ENCODE measurements at regions not wholly inside any gene's neighbourhood (a gene's known extent, or its start where the extent isn't known, plus 50 kb on each side); places are given as distances from the start of the nearest gene placed in this dataset.

GRCh38 chr1:13922466-13923110, 222.6 kb downstream of the PRDM2 start:
- DNase-seq (ENCODE audit: low read depth), result no peak

DNA sequence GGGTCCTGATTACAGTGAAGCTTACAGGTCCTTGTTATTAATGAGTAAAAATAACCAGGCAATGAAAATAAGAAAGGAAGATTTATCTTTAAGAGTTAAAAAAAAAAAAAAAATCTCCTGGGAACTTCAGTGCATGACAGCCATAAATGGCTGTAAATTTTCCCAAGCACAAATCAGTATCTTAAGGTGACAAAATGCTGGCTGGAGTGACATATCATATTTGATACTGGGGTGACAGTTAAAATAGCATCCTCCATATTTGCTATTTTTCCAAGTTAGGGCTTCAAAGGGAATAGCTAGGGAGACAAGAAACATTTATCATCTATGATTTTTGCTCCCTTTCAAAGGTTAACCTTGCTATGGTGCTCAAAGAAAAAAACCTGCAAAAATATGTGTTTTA, 226.6 kb downstream of the PRDM2 start:
- no peak for DNase-seq (ENCODE audit: low read depth)

DNA sequence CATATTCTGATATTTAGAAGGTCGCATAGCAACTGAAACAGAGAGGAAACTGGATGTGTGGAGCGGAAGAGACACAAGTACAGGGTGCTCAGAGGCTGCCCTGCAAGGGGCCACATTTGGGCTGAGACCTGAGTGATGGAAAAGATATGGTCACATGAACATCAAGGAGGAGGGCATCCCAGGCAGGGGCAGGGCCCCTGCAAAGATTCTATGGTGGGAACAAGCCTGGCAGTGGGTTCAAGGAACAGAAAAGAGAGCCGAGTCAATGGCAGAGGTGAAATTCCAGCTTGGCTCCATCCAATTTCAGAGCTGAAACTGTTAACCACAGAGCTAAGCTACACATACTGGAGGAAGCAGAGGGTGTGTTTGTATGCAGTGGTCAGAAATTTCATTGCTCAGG, 227.7 kb downstream of the PRDM2 start:
- no peak for DNase-seq (ENCODE audit: low read depth)

- DNase-seq (ENCODE audit: low read depth), result no peak
These were observed 229.3 kb downstream of the PRDM2 start for GRCh38 chr1:13929313-13929712.

DNA sequence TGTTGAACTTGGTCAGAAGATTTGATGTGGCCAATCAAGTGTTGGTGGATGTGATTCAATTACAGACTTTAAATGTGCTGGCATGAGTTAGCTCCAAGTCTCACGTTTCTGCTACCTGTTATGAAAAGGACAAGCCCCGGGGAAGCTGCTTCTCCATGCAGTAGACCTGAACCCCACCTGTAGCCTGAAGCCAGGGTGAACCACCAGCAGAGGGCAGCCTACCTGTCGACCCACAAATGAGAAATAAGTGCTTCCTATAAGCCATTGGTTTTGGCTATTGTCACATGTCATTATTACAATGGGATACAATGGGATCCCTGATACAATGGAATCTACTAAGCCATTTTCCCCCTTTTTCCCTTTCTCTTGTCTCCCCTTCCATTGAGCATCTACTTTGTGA, 230.2 kb downstream of the PRDM2 start:
- DNase-seq (ENCODE audit: low read depth), result no peak

DNA sequence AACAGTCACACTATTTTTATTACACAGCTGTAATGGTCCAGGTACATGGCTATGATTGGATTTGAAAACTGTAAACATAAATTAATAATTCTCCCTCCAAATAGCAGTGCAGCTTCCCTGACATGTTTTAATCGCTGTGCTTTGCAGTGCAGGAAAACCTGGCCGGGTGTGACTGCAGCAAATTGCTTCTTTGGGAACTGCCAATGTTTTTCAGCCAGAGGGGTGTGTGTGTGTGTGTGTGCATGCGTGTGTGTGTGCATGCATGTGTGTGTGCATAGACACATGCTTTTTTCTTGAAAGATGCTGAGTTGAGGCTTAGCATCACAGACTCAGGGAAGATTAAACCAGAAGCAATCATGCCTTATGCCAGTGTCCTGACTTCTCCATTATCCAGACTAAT, 231.2 kb downstream of the PRDM2 start:
- no peak for DNase-seq (ENCODE audit: low read depth)

DNA sequence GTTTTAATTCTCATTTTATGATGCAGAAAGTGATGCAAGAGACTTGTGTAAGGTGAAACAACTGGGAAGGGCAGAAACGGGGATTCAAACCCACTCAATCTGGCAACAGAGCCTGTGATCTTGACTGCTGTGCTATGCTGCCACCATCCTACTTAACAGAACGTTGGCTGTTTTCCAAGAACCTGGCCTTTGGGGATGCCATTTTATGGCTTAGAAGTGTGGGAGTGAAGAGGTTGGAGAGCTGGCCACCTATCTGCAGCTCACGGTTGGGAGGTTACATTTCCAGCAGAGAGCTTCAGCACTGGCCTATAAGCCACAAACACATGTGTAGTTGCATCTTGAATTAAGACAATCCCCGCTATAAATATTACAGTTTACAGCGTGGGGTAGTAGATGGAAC, 235.3 kb downstream of the PRDM2 start:
- DNase-seq (ENCODE audit: low read depth), result no peak

GRCh38 chr1:13941315-13941714, 241.3 kb downstream of the PRDM2 start:
- no peak for DNase-seq (ENCODE audit: low read depth)

- no peak for DNase-seq (ENCODE audit: low read depth)
These were observed 243.1 kb downstream of the PRDM2 start for GRCh38 chr1:13943055-13943454.

DNA sequence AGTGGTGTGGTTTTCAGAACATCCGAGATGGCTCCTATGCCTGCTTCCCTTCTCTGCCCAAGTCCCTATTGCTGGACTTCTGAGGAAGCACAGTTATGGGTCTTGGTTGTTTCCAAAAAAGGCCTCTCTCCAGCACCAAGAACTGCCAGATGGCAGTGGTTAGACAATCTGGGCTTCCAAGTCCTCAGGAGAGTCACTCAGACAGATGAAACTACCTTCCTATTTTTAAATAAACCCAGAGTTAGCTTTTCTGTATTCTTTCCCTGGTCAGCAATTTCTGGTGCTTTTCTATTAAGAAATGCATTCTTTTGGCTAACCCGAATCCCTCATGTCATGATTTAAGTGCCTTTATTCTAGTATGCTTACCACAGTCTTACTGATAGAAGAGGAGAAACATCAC, 245.9 kb downstream of the PRDM2 start:
- DNase-seq (ENCODE audit: low read depth), result no peak

- DNase-seq (ENCODE audit: low read depth), result no peak
These were observed 247.7 kb downstream of the PRDM2 start for GRCh38 chr1:13947658-13948057.

DNA sequence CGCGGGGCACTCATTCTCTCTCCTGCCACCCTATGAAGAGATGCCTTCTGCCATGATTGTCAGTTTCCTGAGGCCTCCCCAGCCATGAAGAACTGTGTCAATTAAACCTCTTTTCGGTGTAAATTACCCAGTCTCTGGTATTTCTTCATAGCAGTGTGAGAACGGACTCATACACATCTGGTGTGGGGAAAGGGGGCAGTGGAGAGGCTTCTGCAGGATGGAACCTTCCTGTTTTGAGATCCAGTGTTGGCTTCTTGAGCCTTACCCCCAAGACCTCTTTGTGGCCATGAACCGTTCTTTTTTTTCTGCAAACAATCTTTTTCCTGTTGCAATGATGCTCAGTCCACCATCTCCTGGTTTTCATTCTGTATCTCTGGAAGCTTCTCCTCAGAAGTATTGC, 248.4 kb downstream of the PRDM2 start:
- no peak for DNase-seq (ENCODE audit: low read depth)

GRCh38 chr1:13948888-13949391, 249.0 kb downstream of the PRDM2 start:
- DNase-seq (ENCODE audit: low read depth), result no peak

GRCh38 chr1:13949546-13949945, 249.6 kb downstream of the PRDM2 start:
- no peak for DNase-seq (ENCODE audit: low read depth)

DNA sequence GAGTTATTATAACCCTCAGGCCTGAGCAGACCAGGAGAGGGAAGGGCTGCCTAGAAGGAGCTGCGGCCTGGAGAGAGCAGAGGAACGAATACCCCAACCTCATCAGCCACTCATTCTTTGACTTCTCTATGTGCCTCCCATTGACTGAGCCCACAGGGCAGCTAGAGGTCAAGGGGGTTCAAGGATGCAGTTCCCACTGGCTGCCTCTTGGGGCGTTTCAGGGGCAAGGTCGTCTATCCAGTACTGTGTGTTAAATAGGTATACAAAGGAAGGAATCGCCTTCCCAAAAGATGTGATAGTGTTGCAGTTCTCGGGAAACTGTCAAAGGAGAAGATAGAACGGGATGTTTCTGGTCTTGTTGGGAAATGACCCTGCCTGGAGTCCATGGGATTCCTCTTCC, 250.6 kb downstream of the PRDM2 start:
- no peak for DNase-seq (ENCODE audit: low read depth)

DNA sequence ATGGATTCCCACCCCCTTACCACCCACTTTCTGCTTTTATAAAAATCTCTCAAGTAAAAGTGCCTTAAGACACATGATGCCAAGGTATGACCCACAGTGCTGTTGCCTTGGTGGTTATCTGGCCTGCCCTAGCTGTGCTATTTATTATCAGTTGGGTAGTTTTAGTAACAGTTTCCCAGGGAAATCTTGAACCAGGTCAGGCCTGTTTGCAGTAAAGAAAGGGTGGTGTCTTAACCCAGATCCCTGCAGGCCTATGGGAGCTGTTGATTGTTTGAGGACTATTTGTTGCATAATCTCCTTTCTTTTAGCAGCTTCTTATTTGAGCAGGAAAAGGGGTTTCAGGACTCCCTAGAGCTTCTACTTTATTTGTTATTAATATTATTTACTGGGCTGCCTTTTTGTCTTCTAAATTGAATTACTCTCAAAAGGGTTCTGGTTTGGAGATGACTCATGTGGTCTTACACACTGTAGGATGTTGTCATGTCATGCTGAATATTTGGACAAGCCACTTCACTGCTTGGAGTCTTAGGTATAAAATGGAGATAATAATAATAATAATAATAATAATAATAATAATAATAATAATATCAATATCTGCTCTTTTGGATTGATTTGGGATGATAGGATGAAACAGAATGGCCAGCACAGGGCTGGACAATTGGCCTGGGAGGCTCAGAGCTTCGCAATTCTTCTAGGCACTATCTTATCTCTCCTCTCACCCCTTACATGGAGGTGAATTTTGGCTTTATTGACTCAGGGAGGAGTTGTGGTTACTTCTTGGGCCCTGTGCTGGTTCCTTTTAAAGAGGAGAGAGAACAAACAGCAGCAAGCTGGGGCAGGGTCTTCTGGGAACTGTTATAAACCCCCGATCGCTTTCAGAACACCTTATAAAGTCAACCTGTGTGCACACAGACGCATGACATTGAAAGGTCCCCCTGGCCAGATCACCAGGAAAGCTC, 252.1 kb downstream of the PRDM2 start:
- DNase-seq (ENCODE audit: low read depth), result no peak

DNA sequence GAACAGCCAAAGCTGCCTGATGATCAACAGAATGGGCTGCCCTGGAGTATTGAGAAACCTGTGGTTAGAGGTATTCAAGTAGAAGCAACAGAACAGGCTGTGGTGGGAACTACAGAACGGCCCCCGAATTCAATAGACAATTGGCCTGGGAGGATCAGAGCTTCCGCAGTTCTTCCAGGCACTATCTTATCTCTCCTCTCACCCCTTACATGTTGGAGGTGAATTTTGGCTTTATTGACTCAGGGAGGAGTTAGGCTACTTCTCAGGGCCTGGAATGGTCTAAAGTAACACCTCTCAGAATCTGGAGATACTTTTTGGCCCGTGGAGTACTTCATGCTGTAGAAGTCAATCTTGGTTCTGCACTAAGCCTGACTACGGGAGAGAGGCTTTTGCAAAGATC, 253.0 kb downstream of the PRDM2 start:
- no peak for DNase-seq (ENCODE audit: low read depth)

DNA sequence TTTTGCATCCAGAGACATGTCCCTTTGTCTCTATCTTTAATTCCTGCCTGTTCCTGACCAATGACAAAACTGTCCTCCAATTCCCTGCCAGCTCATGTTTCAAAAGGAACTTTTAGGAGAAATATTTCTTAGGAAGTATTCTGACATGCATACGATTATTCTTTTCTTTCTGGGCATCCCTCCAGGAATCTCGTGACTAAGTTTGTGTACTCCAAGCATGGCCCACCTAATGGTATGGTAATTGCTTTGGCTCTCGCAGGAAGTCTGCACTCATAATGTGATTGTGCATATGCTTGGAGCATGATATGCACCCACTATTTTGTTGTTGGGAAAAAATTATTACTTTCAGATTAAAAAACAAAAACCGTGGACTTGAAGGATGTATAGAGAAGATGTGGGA, 256.4 kb downstream of the PRDM2 start:
- DNase-seq (ENCODE audit: low read depth), result no peak

GRCh38 chr1:13960375-13960987, 260.5 kb downstream of the PRDM2 start:
- peak; percentile 33 for DNase-seq (ENCODE audit: low read depth)

DNA sequence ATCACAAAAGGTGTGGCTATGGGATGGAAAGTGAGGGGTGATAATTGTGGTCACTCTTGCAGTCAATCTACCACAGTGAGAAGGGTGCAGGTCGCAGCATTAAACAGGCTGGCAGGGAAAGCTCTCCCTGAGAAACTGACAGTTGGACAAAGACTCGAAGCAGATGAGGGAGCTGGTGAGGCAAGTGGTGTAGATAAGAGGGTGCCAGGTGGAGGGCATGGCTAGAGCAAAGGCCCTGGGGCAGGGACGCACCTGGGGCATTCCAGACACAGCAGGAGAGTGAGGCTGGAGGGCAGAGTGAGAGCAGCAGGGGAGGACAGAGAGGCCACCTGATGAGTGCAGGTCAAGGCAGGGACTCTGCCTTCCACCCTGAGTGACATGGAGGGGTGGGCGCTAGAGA, 264.8 kb downstream of the PRDM2 start:
- no peak for DNase-seq (ENCODE audit: low read depth)

DNA sequence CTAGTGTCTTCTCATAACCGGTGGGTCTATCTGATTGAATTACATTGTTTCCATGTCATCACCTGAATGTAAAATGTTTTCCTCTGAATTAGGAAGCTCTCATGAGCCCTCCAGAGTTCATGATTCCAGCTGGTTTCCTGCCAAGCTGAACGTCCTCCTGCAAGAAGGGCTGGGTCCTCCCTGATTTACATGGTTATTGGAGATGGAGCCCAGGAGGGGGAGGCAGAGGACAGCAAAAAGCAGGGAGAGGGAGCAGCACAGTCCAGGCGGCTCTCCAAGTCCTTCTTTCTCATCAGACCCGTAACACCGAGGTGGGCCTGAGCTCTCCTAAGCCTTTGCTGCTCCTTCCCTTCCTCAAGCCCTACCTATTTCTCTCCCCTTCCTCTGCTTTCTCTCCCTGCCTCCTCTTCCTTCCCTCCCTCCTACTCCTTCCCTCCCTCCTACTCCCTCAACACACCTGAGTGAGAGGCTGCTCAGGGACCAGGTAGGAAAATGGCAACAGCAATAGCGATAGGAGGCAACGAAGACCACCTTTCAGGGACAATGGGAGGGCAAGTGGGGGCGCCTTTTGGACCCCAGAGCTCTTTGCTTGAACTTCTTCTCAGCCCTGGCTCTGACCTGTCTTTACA, 265.9 kb downstream of the PRDM2 start:
- peak; percentile 2 for DNase-seq (ENCODE audit: low read depth)

DNA sequence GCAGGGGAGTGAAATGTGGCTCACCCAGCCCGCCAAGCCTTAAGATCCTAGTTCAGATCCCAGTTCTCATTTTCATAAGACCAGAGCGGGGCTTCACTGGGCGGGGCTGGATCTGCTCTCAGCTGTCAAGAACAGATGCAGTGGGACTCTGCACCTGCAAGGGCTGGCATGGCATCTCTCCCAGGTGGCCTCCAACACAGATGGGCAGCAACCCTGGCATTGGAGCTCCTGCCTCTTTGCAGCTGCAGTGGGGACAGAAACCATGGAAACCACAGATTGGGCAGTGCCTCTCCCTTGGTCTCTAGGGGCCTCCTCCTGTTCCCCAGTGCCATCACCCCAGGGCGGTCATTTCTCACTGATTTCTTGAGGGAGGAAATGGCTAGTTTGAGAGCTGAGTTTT, 267.7 kb downstream of the PRDM2 start:
- no peak for DNase-seq (ENCODE audit: low read depth)

Data from amniotic epithelial cell (primary cell).